A673 (cell line): ENCODE measurements at regions not wholly inside any gene's neighbourhood (a gene's known extent, or its start where the extent isn't known, plus 50 kb on each side); places are given as distances from the start of the nearest gene placed in this dataset.
"Not testable (repeated sequence)": the region's sequence is repeated elsewhere in the genome, so short reads cannot be mapped to it uniquely, and the experiment has no call there.

Experiments
- BruUV-seq: library from RNA; stranded (reverse); fragments of 400-500 nt; replicated peaks from 2 replicates; lab custom pipeline; 2021; lab: Mats Ljungman, UMichigan
- CTCF ChIA-PET: fragments of 300-600 bp; sonication (Branson Sonifier 250); formaldehyde crosslinking; loops from one replicate; lab custom pipeline; 2022; ENCODE audit warnings: antibody characterized with exemption; lab: Charles Lee
- POLR2A ChIA-PET: fragments of 300-600 bp; sonication (Branson Sonifier 250); formaldehyde crosslinking; loops from one replicate; lab custom pipeline; 2022; ENCODE audit warnings: antibody characterized with exemption; ENCODE audit not compliant: low non-redundant PET; lab: Charles Lee
- DNase-seq: peaks from one replicate; pipeline ENCODE4 v3.0.0-alpha.2; 2015; ENCODE audit warnings: low spot score
- H3K27ac ChIP-seq: fragments of 200-600 bp; sonication (generic); 2 replicates; pipeline ENCODE4 v1.5.1; 2016; ENCODE audit warnings: mixed run types, low read depth, mild to moderate bottlenecking, mixed read lengths, antibody characterized with exemption, low read length; ENCODE audit not compliant: poor library complexity, severe bottlenecking
- H3K27me3 ChIP-seq: fragments of 200-600 bp; sonication (generic); replicated peaks from 2 replicates; pipeline ENCODE4 v1.6.1; 2017; ENCODE audit warnings: mixed run types, low read depth, mild to moderate bottlenecking, mixed read lengths, antibody characterized with exemption, low read length; ENCODE audit not compliant: insufficient read depth, poor library complexity
- H3K36me3 ChIP-seq: fragments of 200-600 bp; sonication (generic); 2 replicates; pipeline ENCODE4 v1.6.1; 2016; ENCODE audit warnings: mixed run types, mild to moderate bottlenecking, mixed read lengths, antibody characterized with exemption, low read length; ENCODE audit not compliant: insufficient read depth, poor library complexity, severe bottlenecking
- H3K4me1 ChIP-seq: fragments of 200-600 bp; sonication (generic); 2 replicates; pipeline ENCODE4 v1.6.1; 2017; ENCODE audit warnings: mixed run types, mild to moderate bottlenecking, mixed read lengths, antibody characterized with exemption, low read length; ENCODE audit not compliant: insufficient read depth, poor library complexity, severe bottlenecking
- H3K4me3 ChIP-seq: fragments of 200-600 bp; sonication (generic); 2 replicates; pipeline ENCODE4 v1.5.1; 2016; ENCODE audit warnings: low read depth, mixed run types, mild to moderate bottlenecking, mixed read lengths, low read length; ENCODE audit not compliant: poor library complexity, severe bottlenecking
- H3K9me3 ChIP-seq: fragments of 200-600 bp; sonication (generic); 2 replicates; pipeline ENCODE4 v1.6.1; 2016; ENCODE audit warnings: mixed run types, low read depth, mild to moderate bottlenecking, mixed read lengths, antibody characterized with exemption, low read length; ENCODE audit not compliant: poor library complexity, severe bottlenecking
- EZH2 ChIP-seq: fragments of 200-600 bp; sonication (generic); IDR thresholded peaks from 2 replicates; pipeline ENCODE4 v1.6.1; 2017; ENCODE audit warnings: borderline replicate concordance, low read depth, mild to moderate bottlenecking, mixed read lengths, antibody characterized with exemption, low read length; ENCODE audit not compliant: poor library complexity, severe bottlenecking
- intact Hi-C: fragments of 100-400 bp; cut with micrococcal nuclease; formaldehyde crosslinking; loops from one replicate; pipeline ENCODE4 v1.10.0; 2022; ENCODE audit not compliant: unreplicated experiment
- TF ChIP-seq, protein P1 (sequence below): fragments of 300-800, 200-600 bp; sonication (generic); conservative IDR thresholded peaks from 2 replicates; pipeline ENCODE4 v1.5.1; 2017; ENCODE audit warnings: low read depth, mild to moderate bottlenecking, antibody characterized with exemption, low read length, moderate library complexity, mixed read lengths

DNA sequence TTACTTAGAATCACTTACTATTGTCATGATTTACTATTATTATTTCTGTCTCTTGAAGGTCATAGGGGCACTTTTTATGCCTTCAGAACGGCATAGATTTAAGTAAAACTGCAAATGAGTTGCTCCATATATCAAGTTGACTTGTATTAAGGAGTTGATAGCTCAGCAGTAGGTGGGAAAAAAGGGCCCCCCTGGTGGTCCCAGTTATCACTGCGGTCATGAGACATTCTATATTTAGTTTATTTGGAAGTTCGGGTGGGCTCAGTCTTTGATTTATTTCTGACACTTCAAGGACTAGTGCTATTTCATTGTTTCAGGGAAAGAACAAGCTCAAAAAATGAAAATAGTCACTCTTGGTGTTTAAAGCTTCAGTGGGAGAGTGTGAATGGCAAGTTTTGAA lies 159.3 kb downstream of the SLC24A2 start:
- Histone ChIP-seq H3K27me3 (no peaks in the 10 kb centered on the region), H3K27ac (no peak overlapping the region), H3K36me3 (no peaks in the 10 kb centered on the region), H3K4me3 (no peak overlapping the region), H3K4me1 (no peaks in the 10 kb centered on the region), H3K9me3 (no peaks in the 10 kb centered on the region)
- POLR2A ChIA-PET, result no interaction called here
- CTCF ChIA-PET, result no interaction called here
- DNase-seq, result no peak
- no TSS peak for BruUV-seq
- intact Hi-C loops, result no loop called here
- TF ChIP-seq, protein P1, sequence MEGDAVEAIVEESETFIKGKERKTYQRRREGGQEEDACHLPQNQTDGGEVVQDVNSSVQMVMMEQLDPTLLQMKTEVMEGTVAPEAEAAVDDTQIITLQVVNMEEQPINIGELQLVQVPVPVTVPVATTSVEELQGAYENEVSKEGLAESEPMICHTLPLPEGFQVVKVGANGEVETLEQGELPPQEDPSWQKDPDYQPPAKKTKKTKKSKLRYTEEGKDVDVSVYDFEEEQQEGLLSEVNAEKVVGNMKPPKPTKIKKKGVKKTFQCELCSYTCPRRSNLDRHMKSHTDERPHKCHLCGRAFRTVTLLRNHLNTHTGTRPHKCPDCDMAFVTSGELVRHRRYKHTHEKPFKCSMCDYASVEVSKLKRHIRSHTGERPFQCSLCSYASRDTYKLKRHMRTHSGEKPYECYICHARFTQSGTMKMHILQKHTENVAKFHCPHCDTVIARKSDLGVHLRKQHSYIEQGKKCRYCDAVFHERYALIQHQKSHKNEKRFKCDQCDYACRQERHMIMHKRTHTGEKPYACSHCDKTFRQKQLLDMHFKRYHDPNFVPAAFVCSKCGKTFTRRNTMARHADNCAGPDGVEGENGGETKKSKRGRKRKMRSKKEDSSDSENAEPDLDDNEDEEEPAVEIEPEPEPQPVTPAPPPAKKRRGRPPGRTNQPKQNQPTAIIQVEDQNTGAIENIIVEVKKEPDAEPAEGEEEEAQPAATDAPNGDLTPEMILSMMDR, result 0 out of 2 replicates have a peak, but pooled peaks have one; percentile 12
- no peak for TF ChIP-seq EZH2

- H3K4me3 ChIP-seq, H3K4me1 ChIP-seq, H3K9me3 ChIP-seq, CTCF ChIA-PET, intact Hi-C loops, POLR2A ChIA-PET, H3K36me3 ChIP-seq, BruUV-seq, H3K27me3 ChIP-seq, DNase-seq, H3K27ac ChIP-seq: not testable (repeated sequence)
These were observed 163.4 kb downstream of the SLC24A2 start for GRCh38 chr9:19625426-19625825.

- Histone ChIP-seq H3K9me3 (no peaks in the 10 kb centered on the region), H3K4me3 (no peak overlapping the region), H3K36me3 (no peaks in the 10 kb centered on the region), H3K27me3 (peaks cover 11% of the 10 kb centered on the region), H3K27ac (no peak overlapping the region), H3K4me1 (no peaks in the 10 kb centered on the region)
- intact Hi-C loops, result no loop called here
- no peak for DNase-seq
- ChIA-PET POLR2A (no interaction called here), CTCF (no interaction called here)
- TF ChIP-seq EZH2, result no peak
- TF ChIP-seq, protein P1, result no peak
- no TSS peak for BruUV-seq
These were observed 164.3 kb downstream of the SLC24A2 start for GRCh38 chr9:19624519-19624918.

- no TSS peak for BruUV-seq
- Histone ChIP-seq H3K4me1 (no peaks in the 10 kb centered on the region), H3K27me3 (peaks cover 13% of the 10 kb centered on the region), H3K27ac (no peak overlapping the region), H3K9me3 (no peaks in the 10 kb centered on the region), H3K4me3 (no peak overlapping the region), H3K36me3 (no peaks in the 10 kb centered on the region)
- intact Hi-C loops, result no loop called here
- no peak for DNase-seq
- TF ChIP-seq, protein P1, result no peak
- TF ChIP-seq EZH2, result no peak
- CTCF ChIA-PET, result no interaction called here
- POLR2A ChIA-PET, result no interaction called here
These were observed 164.9 kb downstream of the SLC24A2 start for GRCh38 chr9:19623941-19624340.
